ENCODE measurements at regions not wholly inside any gene's neighbourhood (a gene's known extent, or its start where the extent isn't known, plus 50 kb on each side); places are given as distances from the start of the nearest gene placed in this dataset.

- no peak overlapping the region for H3K4me3 ChIP-seq (ENCODE audit: low read depth, low read length)
- TF ChIP-seq, protein P1, sequence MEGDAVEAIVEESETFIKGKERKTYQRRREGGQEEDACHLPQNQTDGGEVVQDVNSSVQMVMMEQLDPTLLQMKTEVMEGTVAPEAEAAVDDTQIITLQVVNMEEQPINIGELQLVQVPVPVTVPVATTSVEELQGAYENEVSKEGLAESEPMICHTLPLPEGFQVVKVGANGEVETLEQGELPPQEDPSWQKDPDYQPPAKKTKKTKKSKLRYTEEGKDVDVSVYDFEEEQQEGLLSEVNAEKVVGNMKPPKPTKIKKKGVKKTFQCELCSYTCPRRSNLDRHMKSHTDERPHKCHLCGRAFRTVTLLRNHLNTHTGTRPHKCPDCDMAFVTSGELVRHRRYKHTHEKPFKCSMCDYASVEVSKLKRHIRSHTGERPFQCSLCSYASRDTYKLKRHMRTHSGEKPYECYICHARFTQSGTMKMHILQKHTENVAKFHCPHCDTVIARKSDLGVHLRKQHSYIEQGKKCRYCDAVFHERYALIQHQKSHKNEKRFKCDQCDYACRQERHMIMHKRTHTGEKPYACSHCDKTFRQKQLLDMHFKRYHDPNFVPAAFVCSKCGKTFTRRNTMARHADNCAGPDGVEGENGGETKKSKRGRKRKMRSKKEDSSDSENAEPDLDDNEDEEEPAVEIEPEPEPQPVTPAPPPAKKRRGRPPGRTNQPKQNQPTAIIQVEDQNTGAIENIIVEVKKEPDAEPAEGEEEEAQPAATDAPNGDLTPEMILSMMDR (IDR thresholded peaks at IDR 0.05; ENCODE audit: low read depth, low read length): no peak
- no peaks in the 10 kb centered on the region for H3K9me3 ChIP-seq (ENCODE audit: severe bottlenecking)
- no peaks in the 10 kb centered on the region for H3K27me3 ChIP-seq (ENCODE audit: insufficient read depth, low read depth, severe bottlenecking)
- H3K27ac ChIP-seq: no peak overlapping the region
- no peak for DNase-seq
- H3K36me3 ChIP-seq: no peaks in the 10 kb centered on the region
Observed at GRCh38 chr7:25881317-25882037, 270.5 kb upstream of the NFE2L3 start.

- no peak for DNase-seq
- no peaks in the 10 kb centered on the region for H3K9me3 ChIP-seq (ENCODE audit: severe bottlenecking)
- TF ChIP-seq, protein P1 (IDR thresholded peaks at IDR 0.05; ENCODE audit: low read depth, low read length): no peak
- no peaks in the 10 kb centered on the region for H3K27me3 ChIP-seq (ENCODE audit: insufficient read depth, low read depth, severe bottlenecking)
- H3K4me3 ChIP-seq (ENCODE audit: low read depth, low read length): no peak overlapping the region
- H3K27ac ChIP-seq: no peak overlapping the region
- no peaks in the 10 kb centered on the region for H3K36me3 ChIP-seq
Observed at GRCh38 chr7:25882151-25882773, 269.7 kb upstream of the NFE2L3 start.

DNA sequence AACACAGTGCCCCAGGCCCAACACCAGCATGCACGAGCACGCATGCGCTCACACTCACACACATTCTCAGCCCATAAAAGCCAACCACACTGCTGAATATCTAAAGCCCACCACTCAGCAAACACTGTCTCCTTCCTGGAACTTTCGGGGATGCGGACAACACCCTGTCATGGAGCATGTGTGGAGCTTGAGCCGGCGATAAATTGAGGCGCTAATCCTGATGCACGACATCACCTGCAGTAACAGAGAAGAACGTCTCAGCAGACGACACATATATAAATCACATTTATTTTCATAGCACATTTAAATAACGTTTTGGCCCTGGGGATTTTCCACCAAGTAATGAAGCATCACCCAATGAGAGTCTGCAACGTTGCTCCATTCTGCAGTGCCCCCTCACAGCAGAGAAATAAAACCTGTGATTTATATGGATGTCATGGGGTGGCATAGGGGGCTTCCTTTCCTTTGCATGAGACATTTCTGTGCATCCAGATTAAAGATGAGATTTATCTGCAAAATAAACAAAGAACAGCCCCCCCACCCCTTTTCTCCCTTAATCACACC is 267.7 kb upstream of the NFE2L3 start:
- no peak overlapping the region for H3K4me3 ChIP-seq (ENCODE audit: low read depth, low read length)
- no peaks in the 10 kb centered on the region for H3K27me3 ChIP-seq (ENCODE audit: insufficient read depth, low read depth, severe bottlenecking)

DNA sequence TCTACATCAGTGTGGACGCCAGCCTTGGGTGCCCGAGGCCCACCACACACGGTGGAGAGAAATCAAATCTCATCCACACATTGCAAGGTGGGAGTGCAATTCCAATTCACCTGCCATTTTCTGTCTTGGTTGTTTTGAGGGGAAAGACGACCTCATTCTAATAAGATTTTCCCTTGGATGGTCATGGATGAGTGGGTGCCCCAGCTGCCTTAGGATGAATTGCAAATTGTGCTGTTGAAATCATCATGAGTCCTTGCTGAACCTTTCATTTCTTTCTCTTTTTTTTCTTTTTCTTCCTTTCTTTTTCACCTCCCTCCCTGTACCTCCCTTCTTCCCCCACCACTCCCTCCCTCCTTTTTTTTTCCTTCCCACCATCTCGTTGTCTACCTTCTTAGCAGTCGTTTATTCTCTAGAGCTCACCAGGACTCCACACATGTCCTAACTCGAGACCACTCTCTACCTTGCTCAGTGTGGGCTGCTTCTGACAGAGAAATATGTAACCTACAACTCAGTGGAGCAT is 266.9 kb upstream of the NFE2L3 start:
- peak overlapping the region; percentile 42 for H3K27ac ChIP-seq
- H3K36me3 ChIP-seq: no peaks in the 10 kb centered on the region
- TF ChIP-seq, protein P1 (IDR thresholded peaks at IDR 0.05; ENCODE audit: low read depth, low read length): no peak
- no peak overlapping the region for H3K4me3 ChIP-seq (ENCODE audit: low read depth, low read length)
- H3K27me3 ChIP-seq (ENCODE audit: insufficient read depth, low read depth, severe bottlenecking): no peaks in the 10 kb centered on the region
- DNase-seq: no peak
- H3K9me3 ChIP-seq (ENCODE audit: severe bottlenecking): no peaks in the 10 kb centered on the region

More for the DNA sequence above, 267.7 kb upstream of the NFE2L3 start:
- DNase-seq: no peak
- Histone ChIP-seq H3K9me3 (ENCODE audit: severe bottlenecking) (no peaks in the 10 kb centered on the region), H3K36me3 (no peaks in the 10 kb centered on the region), H3K27ac (no peak overlapping the region)
- TF ChIP-seq, protein P1 (IDR thresholded peaks at IDR 0.05; ENCODE audit: low read depth, low read length): no peak

- TF ChIP-seq, protein P1 (IDR thresholded peaks at IDR 0.05; ENCODE audit: low read depth, low read length): no peak
- Histone ChIP-seq H3K4me3 (ENCODE audit: low read depth, low read length) (no peak overlapping the region; the same call in 1 of the 2 replicates), H3K36me3 (no peaks in the 10 kb centered on the region), H3K27me3 (ENCODE audit: insufficient read depth, low read depth, severe bottlenecking) (no peaks in the 10 kb centered on the region), H3K27ac (peak overlapping the region; percentile 42), H3K9me3 (ENCODE audit: severe bottlenecking) (no peaks in the 10 kb centered on the region)
- peak; percentile 48 for DNase-seq
Observed at GRCh38 chr7:25886387-25887240, 265.4 kb upstream of the NFE2L3 start.

Measured in WERI-Rb-1 (cell line).